AG09319 (cell line): ENCODE measurements at regions not wholly inside any gene's neighbourhood (a gene's known extent, or its start where the extent isn't known, plus 50 kb on each side); places are given as distances from the start of the nearest gene placed in this dataset.

ENCODE experiments used
- DNase-seq: peaks from one replicate; pipeline ENCODE4 v3.0.0-alpha.2; 2010; ENCODE audit warnings: low read depth; ENCODE audit errors: extremely low read depth
- CTCF ChIP-seq: IDR thresholded peaks from 2 replicates; pipeline ENCODE4 v1.5.1; 2011; ENCODE audit warnings: low read depth, mild to moderate bottlenecking, inconsistent platforms, low read length, moderate library complexity

GRCh38 chr12:45540661-45541341 is 188.7 kb upstream of the ARID2 start:
- no peak for DNase-seq
- TF ChIP-seq CTCF = no peak

DNA sequence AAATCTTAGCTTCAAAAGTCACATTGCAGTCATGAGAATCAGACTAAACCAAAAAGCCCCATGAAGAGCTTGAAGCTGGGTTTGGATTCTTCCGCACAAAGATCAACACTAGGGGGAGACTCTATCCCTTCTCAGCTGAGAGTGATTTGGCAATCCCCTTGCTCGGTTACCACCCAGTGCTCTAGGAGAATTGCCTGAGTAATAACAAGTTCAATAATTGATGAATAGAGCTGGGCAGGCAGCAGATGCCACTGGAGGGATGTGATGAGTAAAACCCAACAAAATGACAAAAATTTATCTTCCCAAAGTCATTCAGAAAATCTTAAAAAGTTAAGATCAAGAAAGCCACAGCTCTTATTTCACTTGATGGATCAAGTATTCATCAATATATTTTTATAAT is 185.6 kb upstream of the ARID2 start:
- peak; percentile 58 for DNase-seq
- peak; percentile 87 for TF ChIP-seq CTCF

GRCh38 chr12:45546545-45546944 is 183.0 kb upstream of the ARID2 start:
- TF ChIP-seq CTCF = no peak
- DNase-seq = no peak

GRCh38 chr12:45547132-45547531 is 182.4 kb upstream of the ARID2 start:
- no peak for DNase-seq

GRCh38 chr12:45547822-45548221 is 181.7 kb upstream of the ARID2 start:
- TF ChIP-seq CTCF = no peak; the same call in 1 of the 2 replicates
- no peak for DNase-seq

More at GRCh38 chr12:45547132-45547531, 182.4 kb upstream of the ARID2 start:
- no peak for TF ChIP-seq CTCF

- no peak for DNase-seq
- TF ChIP-seq CTCF = no peak
Observed at GRCh38 chr12:45548426-45548825, 181.1 kb upstream of the ARID2 start.

- DNase-seq = no peak
- TF ChIP-seq CTCF = no peak
Observed at GRCh38 chr12:45549337-45549902, 180.1 kb upstream of the ARID2 start.
